GM19395 (cell line): ENCODE measurements at regions not wholly inside any gene's neighbourhood (a gene's known extent, or its start where the extent isn't known, plus 50 kb on each side); places are given as distances from the start of the nearest gene placed in this dataset.
"Not testable (repeated sequence)": the region's sequence is repeated elsewhere in the genome, so short reads cannot be mapped to it uniquely, and the experiment has no call there.

ENCODE experiments used
- ATAC-seq: cut with Tn5 transposase; IDR thresholded peaks from one replicate; pipeline ENCODE4 v1.9.1; 2021; ENCODE audit warnings: mild to moderate bottlenecking, moderate library complexity; ENCODE audit not compliant: unreplicated experiment

DNA sequence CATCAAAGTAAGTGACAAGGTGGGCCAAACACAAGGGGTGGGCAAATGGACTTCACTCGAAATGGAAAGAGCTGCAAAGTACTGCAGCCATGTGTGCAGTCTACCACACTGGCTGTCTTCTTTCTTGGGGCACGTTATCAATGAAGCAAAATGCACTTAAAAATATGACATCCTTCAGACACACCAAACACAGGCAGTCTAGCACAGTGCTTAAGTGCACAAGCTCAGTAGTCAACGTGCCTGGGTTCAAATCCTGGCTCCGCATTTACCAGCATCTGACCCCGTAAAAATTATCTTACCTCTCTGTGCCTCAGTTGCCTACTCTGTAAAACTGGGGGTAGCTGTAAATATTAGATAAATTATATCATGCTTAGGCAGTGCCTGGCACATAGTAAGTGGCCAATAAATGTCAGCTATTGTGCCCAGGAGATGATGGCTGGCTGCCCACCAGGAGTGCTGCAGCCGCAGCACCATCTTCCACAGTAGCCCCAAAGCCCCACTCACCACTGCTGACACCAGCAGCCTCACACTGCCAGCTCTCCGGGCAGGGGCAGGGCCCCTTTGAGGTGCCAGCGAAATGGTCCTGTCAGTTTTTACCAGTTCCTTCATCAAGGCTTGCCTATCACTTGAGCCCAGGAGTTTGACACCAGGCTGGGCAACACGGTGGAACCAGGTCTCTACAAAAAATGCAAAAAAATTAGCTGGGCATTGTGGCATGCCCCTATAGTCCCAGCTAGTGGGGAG lies 121.8 kb upstream of the SLC1A4 start:
- no peak for ATAC-seq

DNA sequence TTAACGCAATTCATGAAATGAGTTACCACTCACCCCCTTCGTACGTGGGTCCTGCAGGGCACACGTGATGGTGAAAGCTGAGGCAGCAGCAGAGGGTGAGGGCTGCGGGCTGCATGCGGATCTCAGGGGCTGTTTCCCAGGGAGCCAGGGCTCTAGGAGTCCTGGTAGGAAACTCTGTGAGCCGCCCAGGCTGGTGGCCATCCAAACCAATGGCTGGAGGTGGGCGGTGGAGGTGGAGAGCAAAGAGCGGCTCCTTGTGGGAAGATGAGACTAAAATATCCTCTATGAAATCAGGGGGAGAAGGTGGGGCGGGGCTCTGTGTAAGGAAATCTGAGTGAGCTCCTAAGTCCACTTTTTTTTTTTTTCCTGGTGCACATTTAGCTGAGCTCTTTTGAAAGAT lies 120.1 kb upstream of the SLC1A4 start:
- ATAC-seq = no peak

DNA sequence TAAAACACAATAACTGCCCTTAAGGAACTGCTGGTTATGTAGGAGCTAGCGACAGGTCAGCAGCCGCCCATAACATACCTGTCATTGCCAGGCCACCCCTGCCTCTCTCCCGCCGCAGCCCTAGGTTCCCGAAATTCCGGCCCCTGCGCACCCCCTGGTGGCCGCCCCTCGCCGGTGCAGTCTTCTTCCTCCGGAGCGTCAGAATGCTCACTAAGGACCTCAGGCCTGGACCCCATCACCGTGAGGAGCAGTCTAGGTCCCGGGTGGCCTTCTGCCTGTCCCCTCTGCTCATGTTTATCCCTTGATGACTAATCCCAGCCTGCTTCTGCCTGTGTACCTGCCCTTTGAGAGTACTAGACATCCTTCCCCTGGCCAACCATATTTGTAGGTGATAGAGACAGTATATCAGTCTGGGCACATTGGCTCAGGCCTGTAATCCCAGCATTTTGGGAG lies 115.7 kb upstream of the SLC1A4 start:
- ATAC-seq = peak; percentile 89

DNA sequence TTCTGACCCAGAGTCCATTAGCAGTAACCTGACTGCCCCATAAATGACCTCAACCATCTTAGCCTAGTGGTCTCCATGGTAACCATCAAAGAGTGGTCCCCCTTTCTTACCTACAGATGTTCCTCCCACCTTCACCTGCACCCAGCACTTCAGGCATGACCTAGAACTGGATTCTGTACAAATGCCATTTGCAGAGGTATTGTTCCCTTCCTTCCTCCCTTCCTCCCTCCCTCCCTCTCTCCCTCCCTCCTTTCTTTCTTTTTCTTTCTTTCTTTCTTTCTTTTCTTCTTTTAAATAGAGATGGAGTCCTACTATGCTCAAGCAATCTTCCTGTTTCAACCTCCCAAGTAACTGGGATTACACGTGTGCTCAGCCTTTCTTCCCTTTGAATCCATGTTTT lies 114.6 kb upstream of the SLC1A4 start:
- ATAC-seq = no peak

DNA sequence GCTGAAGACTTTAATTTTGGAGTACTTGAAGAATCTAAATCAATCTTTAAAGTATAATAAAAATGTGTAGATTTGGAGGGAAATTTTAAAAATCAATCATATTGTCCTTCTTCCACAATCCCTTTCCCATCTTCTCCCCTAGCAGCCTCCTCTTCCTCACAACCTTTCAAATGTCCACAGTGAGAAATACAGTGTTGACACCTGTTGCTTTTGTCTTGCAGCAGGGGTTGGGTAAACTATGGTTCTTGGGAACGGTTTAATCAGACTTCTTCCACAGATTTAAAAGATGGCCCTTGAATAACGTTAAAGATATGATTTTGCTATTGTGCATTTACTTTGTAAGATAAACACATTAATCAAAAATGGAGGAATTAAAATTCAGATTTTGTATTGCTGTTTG lies 113.8 kb upstream of the SLC1A4 start:
- no peak for ATAC-seq

DNA sequence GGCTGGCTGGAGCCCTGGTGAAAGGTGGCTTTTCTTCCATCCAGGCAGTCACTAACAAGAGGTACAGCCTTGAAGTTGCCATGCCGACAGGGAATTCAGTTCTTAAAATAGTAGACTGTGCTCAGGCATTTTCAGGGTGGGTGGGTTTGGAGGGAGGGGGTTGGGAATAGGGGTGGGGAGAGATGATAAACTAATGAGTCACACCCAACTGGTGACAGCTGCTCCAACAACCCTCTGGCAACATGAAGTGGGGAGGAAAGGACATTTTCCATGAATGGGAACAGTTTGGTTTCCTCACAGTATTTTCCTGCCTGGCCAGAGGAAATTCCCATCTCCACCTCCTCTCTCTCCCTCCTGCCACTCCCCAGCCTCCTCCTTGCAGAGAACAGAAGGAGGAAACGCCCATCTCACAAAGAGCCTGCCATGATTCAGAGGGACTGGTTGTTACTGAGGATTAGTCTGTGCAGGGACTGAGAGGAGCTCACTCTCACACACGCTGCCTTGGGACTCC lies 113.0 kb upstream of the SLC1A4 start:
- no peak for ATAC-seq

DNA sequence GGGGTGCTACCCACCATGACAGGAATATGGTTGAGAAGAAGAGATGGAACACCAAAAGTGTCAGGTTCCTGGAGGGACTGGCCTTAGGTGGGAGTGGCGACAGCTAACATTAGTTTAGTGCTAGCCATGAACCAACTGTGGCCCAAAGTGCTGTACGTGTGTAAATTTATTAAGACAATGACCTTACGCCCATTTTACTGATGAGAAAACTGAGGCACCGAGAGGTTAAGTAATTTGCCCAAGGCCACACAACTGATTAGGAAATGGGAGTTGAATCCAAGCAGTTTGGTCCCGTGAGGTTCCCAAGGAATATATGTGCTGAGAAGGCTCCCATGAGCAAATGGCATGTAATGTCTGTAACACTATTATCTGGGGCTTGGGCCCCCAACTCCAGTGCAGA lies 109.5 kb upstream of the SLC1A4 start:
- no peak for ATAC-seq

DNA sequence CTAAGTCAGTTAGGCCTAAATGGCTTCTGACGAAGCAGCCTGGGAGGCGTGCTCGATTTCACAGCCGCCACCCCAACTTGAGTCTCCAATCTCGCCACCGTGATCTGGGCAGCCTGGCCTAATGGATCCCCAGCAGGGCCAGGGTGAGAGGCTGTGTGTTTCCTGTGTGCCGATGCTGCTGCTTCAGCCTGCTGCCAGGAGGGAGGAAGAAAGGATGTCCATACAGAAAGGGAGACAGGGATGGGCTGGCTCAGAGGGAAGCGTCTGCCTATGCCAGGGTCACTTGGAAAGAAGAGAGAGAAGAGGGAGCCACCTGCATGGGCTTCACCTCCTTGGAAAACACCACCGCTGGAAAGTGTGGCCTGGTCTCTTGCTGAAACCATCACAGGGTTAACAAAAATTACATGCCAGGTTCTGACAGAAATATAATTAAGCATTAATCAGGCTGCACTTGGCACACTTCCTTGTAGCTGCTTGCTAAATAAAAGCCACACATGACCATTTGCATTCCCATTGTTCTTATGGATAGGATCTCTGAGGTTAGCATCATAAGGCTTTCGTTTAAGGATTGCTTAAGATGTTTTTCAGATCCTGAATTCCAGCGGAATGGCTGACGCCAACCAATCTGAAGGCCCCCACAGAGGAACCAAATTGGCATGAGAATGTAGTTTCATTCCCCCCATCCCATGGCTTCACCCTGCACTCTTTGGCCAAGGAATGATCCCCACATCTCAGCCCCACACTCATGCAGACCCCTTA lies 108.8 kb upstream of the SLC1A4 start:
- no peak for ATAC-seq

DNA sequence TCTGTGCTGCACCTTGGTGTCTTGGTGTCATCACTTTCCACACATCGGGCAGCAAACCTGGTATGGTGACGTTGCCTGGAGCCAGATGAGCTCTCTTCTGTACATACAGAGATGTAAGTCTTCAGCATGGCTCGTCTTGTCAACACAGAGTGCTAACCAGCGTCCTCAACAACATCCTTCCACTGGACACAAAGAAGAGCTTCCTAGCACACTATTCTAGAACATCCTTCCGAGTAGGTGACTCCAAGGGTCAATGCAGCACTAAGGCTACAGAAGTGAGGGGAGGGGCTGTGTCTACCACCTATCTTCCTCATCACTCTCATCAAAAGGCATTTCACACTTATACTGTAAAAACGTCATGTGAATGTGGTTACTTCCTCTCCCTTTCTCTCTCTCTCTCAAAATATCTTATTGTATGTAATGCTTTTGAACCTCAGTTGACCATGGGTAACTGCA lies 108.1 kb upstream of the SLC1A4 start:
- ATAC-seq = no peak

DNA sequence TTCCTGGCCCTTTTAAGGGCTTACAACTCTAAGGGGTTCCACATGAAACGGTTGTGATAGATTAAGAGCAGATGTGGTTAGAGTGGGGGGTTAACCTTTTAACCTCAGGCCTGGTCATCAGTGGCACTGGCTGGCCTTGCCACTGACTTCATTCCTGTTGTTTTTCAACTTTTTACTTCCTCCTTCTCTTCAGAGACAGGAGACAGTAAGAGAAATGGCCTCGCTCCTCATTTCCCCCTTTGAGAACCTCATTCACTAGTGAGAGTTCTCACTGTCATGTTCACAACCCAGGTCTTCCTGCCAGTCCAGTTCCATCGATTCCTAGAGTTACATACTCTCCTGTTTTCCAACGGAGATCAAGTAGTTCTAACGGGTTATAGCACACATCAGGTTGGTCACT lies 101.6 kb upstream of the SLC1A4 start:
- ATAC-seq = no peak

DNA sequence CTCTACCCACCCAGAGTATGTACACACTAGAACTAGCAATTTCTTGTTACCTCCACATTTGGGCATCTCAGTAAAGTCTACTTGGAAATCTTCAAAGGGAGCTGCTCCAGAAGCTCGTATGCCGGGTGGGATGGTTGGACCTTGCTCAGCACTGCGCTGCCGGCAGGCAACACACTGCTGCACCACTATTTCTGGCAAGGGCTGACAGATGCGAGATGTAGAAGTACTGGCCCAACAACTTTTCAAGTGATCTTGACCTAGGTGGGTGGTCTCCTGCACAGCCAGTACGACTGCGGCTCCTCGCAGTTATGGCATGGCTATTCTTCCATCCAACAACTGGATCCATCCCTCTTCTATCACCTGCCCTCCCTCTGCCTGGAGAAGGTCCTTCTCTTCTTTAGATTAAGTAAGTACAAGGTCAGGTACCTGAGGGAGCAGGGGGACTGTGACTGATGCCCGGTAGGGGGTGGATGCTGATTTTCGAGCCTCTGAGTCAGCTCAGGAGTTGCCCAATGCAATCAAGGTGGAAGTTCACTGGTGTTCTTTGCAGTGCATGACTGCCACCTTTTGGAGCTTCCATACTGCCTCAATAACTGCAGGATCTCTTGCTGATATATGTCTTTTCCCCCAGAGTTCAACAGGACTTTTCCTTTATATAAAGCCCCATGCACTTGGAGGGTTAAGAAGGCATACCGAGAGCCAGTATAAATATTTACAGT lies 100.4 kb upstream of the SLC1A4 start:
- ATAC-seq = no peak

DNA sequence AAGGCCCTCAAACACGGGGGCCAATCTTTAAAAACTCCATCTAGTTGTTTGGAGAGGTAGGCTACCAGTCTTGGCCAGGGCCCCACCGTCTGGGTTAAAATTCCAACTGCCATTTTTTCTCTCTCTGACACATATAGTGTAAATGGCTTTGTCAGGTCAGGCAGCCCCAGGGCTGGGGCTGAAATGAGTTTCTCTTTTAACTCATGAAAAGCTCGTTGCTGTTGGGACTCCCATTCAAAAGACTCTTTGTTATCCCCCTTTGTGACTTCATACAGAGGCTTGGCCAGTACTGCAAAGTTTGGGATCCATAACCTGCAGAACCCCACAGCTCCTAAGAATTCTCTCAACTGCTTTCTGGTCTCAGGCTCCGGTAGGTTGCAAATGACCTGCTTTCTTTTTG lies 99.4 kb upstream of the SLC1A4 start:
- no peak for ATAC-seq

DNA sequence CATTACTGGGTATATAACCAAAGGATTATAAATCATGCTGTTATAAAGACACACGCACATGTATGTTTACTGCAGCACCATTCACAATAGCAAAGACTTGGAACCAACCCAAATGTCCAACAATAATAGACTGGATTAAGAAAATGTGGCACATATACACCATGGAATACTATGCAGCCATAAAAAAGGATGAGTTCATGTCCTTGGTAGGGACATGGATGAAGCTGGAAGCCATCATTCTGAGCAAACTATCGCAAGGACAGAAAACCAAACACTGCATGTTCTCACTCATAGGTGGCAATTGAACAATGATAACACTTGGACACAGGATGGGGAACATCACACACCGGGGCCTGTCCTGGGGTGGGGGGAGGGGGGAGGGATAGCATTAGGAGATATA lies 92.6 kb upstream of the SLC1A4 start:
- ATAC-seq = not testable (repeated sequence)

DNA sequence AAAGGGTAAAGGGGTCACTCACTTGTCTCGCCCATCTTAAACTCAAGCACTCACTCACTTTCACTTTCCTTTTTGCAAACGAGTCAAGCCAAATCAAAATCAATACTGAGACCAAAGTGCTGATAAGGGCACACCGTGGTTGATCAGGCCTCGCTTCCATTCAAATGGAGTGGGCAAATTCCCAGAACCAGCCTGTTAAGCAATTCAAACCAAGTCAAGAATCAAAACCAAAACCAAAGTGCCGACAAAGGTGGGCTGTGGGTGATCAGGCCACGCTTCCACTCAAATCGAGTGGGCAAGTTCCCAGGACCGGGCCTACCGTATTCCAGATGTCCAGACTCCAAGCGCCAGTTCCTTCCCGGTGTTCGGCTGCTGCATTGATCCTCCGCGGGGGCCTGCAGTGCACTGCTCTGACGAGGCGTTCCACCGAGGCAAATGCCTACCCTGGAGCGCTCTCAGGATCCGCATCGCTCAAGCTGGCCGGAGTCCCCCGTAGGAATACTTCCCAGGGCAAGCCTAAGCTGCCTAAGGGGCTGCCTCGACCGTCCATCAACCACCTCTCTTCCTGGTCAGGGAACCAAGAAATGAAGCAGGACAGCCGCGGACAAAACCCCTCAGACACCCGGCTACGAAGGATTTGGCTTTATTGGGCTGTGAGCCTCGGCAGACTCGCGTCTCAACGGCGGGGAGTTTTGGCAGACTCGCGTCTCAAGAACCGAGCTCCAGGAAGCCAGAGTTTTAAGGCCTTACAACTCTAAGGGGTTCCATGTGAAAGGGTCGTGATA lies 89.9 kb upstream of the SLC1A4 start:
- ATAC-seq = no peak

DNA sequence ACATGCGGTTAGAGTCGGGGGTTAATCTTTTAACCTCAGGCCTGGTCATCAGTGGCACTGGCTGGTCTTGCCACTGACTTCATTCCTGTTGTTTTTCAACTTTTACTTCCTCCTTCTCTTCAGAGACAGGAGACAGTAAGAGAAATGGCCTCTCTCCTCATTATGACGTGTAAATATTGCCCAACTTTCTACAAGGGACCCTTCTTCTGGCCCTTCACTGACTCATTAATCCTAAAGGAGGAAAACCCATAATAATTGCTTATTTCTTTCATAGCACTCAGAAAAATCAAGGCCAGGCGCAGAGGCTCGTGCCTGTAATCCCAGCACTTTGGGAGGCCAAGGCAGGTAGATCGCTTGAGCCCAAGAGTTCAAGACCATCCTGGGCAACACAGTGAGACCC lies 89.3 kb upstream of the SLC1A4 start:
- ATAC-seq = not testable (repeated sequence)

DNA sequence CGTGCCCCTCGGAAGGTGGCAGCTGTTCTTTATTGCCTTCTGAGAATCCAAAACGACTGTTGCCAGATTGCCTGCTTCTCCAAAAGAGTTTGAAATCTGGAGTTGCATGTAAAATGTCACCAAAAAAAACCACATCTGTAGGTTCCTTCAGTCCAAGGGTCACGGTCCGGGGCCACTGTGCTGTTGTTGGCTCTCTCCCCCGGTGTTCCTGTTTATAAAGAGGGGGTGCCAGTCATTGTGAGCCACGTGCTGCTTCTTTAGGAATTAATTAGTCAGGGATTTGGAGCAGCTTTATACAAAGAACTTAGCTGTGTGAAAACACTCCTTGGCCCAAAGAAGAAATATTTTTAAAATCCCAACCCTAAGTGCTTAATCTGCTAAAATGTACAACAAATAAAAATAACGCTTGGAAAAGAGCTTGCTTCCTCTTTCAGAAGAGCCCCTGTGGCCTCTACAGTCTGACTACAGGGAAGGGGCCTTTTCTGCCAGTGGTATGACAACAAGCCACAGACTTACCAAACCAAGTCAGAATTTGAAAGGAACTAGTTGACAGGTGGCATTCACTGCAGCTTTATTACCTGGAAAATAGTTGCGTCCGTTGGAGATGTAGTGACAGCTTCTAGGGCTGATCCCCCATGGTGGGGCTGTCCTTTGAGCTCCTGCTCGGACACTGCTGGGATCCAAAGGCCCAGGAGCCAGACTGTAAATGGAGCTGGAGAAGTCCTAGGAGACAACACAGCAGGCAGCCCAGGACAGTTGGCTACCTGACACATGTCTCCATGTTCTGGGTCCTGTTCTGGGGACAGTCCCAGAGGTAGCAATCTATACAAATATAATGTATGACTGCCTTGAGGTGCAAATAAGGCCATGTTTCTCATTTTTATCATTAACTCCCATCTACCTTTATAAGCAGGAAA lies 84.5 kb upstream of the SLC1A4 start:
- ATAC-seq = no peak

DNA sequence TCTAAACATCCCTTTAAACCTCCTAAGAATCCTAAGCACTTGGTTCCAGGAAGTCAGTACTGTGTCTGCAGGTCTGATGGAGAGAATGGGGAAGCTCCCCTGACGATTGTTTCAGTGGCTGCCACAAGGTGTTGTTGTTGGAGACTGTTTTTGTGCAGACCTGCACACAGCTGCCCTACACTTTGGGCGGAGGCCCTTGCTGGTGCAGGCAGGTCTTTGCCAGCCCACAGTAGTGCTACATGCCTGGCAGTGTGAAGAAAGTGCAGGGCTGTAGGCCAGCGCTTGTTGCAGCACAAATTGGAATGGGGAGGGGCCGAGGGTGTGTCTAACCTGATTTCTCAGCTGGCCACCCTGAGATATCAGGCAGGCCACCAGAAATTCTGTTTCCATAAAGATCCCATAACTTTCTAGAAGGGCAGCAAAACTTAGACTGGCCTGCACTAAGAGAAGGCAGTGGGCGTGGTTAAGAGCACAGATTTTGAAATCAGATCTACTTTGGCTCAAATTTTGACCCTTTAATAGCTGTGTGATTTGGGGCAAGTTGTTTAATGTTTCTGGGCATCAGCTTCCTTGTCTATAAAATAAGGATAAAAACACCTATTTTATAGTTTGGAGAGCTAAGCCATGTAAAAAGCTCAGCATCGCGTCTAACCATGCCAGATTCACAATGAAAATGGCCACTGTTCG lies 83.7 kb upstream of the SLC1A4 start:
- no peak for ATAC-seq

DNA sequence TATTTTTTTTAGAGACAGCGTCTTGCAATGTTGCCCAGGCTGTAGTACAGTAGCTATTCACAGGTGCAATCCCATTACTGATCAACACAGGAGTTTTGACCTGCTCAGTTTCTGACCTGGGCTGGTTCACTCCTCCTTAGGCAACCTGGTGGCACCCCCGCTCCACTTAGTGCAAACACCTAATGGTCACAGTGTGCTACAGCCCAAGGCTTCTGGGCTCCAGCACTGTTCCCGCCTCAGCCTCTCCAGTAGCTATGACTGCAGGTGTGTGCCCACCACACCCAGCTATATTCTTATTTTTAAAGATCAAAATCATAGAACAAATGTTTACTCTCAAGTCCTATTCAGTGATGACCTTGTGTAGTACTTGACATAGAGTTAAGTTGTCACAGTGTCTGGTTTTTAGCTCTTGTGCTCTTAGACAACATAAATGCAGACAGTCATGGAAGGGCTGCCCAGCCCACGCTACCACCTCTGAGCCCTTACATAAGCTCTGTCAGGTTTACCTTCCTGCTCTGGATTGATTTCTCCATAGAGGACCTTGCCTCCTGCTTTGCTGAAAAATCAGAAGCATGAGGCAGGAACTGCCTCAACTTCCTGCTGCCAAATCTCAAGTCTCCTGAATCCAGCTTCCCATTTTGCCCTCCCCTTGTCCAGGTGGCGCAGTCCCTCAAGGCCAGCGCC lies 82.2 kb upstream of the SLC1A4 start:
- ATAC-seq = no peak

DNA sequence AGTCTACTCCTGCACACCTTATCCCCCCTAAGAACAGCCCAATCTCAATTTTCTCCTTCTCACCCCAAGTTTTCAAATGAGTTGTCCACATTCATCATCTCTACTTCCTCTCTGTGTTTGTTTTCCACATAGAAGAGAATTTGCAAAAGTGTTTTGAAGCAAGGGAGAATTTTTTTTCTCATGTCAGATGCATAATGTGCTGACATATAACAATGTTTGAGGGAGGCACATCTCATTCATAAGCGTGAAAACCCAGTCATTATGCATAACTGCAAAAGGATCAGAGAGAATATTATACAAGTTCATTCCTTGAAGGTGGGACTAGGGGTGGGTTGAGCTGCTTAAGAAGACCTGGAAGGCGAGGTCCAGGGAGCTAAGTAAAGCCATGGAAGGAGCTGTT lies 80.8 kb upstream of the SLC1A4 start:
- no peak for ATAC-seq
